ENCODE measurements at regions not wholly inside any gene's neighbourhood (a gene's known extent, or its start where the extent isn't known, plus 50 kb on each side); places are given as distances from the start of the nearest gene placed in this dataset.

- no peak overlapping the region for H4K8ac ChIP-seq (replicated peaks; ENCODE audit: insufficient read length, low read depth, low read length)
- no peak overlapping the region for H4K5ac ChIP-seq (ENCODE audit: insufficient read length, low read depth, low read length)
- no peak overlapping the region for H3T11ph ChIP-seq (ENCODE audit: low read length)
- H3K14ac ChIP-seq (ENCODE audit: insufficient read depth, low read length): no peak overlapping the region
- no peaks in the 10 kb centered on the region for H3K4me1 ChIP-seq (ENCODE audit: insufficient read depth, low read length)
- no peak overlapping the region for H2BK120ac ChIP-seq (ENCODE audit: low read depth, low read length, poor library complexity, severe bottlenecking)
- H3K4me1 Mint-ChIP-seq: no peaks in the 10 kb centered on the region
- H4K91ac ChIP-seq (ENCODE audit: insufficient read length, low read depth, low read length): no peak overlapping the region
- no peak overlapping the region for H3K4me3 Mint-ChIP-seq
- no peaks in the 10 kb centered on the region for H3K27me3 Mint-ChIP-seq (ENCODE audit: low read depth)
- no peak overlapping the region for H2AK5ac ChIP-seq (ENCODE audit: insufficient read length, low read length)
- no CpG with 5 or more reads among the region's 1 CpG for WGBS (ENCODE audit: extremely low coverage, insufficient read length, low lambda C conversion rate)
- no peak overlapping the region for H2BK5ac ChIP-seq (ENCODE audit: insufficient read length, low read length)
- H3K36me3 Mint-ChIP-seq (ENCODE audit: insufficient read depth in 1 of 3, low read depth in 3 of 3): peaks cover 0 to 4% (median 0%) of the 10 kb centered on the region in 3 experiments; a peak in 2 of 7 replicates
- no peak overlapping the region for H3K27ac Mint-ChIP-seq
- no peak overlapping the region for H2BK20ac ChIP-seq (ENCODE audit: low read depth, low read length, poor library complexity, severe bottlenecking)
- H3K23ac ChIP-seq (ENCODE audit: insufficient read length, low read depth, low read length): no peak overlapping the region
- H4K20me1 ChIP-seq (ENCODE audit: control insufficient read depth, insufficient read depth, insufficient read length): no peaks in the 10 kb centered on the region
- no peak for TF ChIP-seq CTCF (conservative IDR thresholded peaks at IDR 0.05)
- no peaks in the 10 kb centered on the region for H3K79me2 ChIP-seq (ENCODE audit: insufficient read depth, low read length)
- H3K56ac ChIP-seq (ENCODE audit: insufficient read length, low read depth, low read length): no peak overlapping the region
- no peaks in the 10 kb centered on the region for H3K27me3 ChIP-seq (ENCODE audit: insufficient read depth, low read length)
- H3K27ac ChIP-seq (ENCODE audit: insufficient read length, low read depth, low read length): no peak overlapping the region
- no peaks in the 10 kb centered on the region; a peak in 1 of 5 replicates for H3K9me3 Mint-ChIP-seq
- H3K4ac ChIP-seq (ENCODE audit: low read depth, low read length): no peak overlapping the region
- DNase-seq: no peak
- H2BK15ac ChIP-seq (ENCODE audit: low read depth, low read length): no peak overlapping the region
- H2AFZ ChIP-seq (ENCODE audit: low read length): no peak overlapping the region
- no peak overlapping the region for H2BK12ac ChIP-seq (ENCODE audit: insufficient read length, low read depth, low read length)
- H3K23me2 ChIP-seq (ENCODE audit: insufficient read length, low read depth, low read length, poor library complexity, severe bottlenecking): no peaks in the 10 kb centered on the region
- no peaks in the 10 kb centered on the region for H3K9me3 ChIP-seq (ENCODE audit: control insufficient read depth, low read depth, low read length)
- no peak overlapping the region for H3K4me2 ChIP-seq (ENCODE audit: insufficient read depth, insufficient read length, low read length)
- H3K9ac ChIP-seq (ENCODE audit: extremely low read depth, insufficient read length, low read length): no peak overlapping the region
- no peaks in the 10 kb centered on the region for H3K79me1 ChIP-seq (ENCODE audit: insufficient read depth, low read depth, low read length, poor library complexity, severe bottlenecking)
- no peak overlapping the region for H3K18ac ChIP-seq (ENCODE audit: insufficient read length, low read depth, low read length)
Measured at GRCh38 chr14:62093736-62094135, 331.5 kb downstream of the SNAPC1 start.

Measured in H9 (cell line).